Transverse colon (tissue), 4 donors: ENCODE measurements at regions not wholly inside any gene's neighbourhood (a gene's known extent, or its start where the extent isn't known, plus 50 kb on each side); places are given as distances from the start of the nearest gene placed in this dataset.

ENCODE experiments used
- DNase-seq: peaks from one replicate; pipeline ENCODE4 v3.0.0-alpha.2; 2019
- H3K27ac ChIP-seq, 4 donors: fragments of 200-600 bp; sonication (generic); 2 replicates each; pipeline ENCODE4 v1.5.1; 2016 to 2018; ENCODE audit warnings: inconsistent platforms in 4 of 4
- H3K27me3 ChIP-seq: fragments of 200-600 bp; sonication (generic); 2 replicates; pipeline ENCODE4 v1.5.1; 2017; ENCODE audit warnings: inconsistent platforms
- H3K36me3 ChIP-seq, 4 donors: fragments of 200-600 bp; sonication (generic); 2 replicates each; pipeline ENCODE4 v1.5.1; 2017 to 2019; ENCODE audit warnings: inconsistent platforms in 4 of 4
- H3K4me1 ChIP-seq, 4 donors: fragments of 200-600 bp; sonication (generic); 2 replicates each; pipeline ENCODE4 v1.5.1; 2017 to 2020; ENCODE audit warnings: inconsistent platforms in 4 of 4
- H3K4me3 ChIP-seq, 4 donors: fragments of 200-600 bp; sonication (generic); 1 replicate in 1 of 4; 2 replicates in 3 of 4; pipeline versions ENCODE4 v1.5.1 to v1.6.1; 2017 to 2019; ENCODE audit warnings: inconsistent platforms in 4 of 4
- H3K9me3 ChIP-seq, 2 donors: fragments of 200-600 bp; sonication (generic); 2 replicates each; pipeline ENCODE4 v1.5.1; 2017 to 2019; ENCODE audit warnings: inconsistent platforms in 2 of 2
- EP300 ChIP-seq: sonication (generic); formaldehyde crosslinking; IDR thresholded peaks from one replicate; pipeline ENCODE4 v1.6.1; 2017; ENCODE audit warnings: antibody characterized with exemption, low read depth
- POLR2A ChIP-seq: fragments of 450-650 bp; IDR thresholded peaks from one replicate; pipeline ENCODE4 v1.6.1; 2016; ENCODE audit warnings: antibody characterized with exemption, mild to moderate bottlenecking, moderate library complexity
- POLR2AphosphoS5 ChIP-seq, 3 donors: sonication (generic); formaldehyde crosslinking; IDR thresholded peaks; one replicate each; pipeline ENCODE4 v1.6.1; 2016; ENCODE audit warnings: antibody characterized with exemption in 3 of 3
- whole genome bisulfite sequencing, 2 donors: methylation state at CpG; one replicate each; pipeline ENCODE4 v1.1.5; 2018; ENCODE audit warnings: low coverage in 1 of 2; 5-methylcytosine and 5-hydroxymethylcytosine counted together
- in situ Hi-C, 4 donors: fragments of 200-750 bp; cut with MboI; loops; one replicate each; pipeline versions ENCODE4 v1.15.0 to v1.15.1; 2017; ENCODE audit warnings: low sequenced_read_pairs in 3 of 4, low pct_ligation_motif_present in 1 of 4, low pct_unique_long_range_greater_than_20kb in 1 of 4
- intact Hi-C: fragments of 100-400 bp; cut with DNase I; formaldehyde crosslinking; loops from one replicate; pipeline ENCODE4 v1.15.1; 2023; ENCODE audit warnings: low total_unique reads
- TF ChIP-seq, protein P1 (sequence below), 5 experiments: fragments of 200-600 bp in 3 of 5; fragments of 450-650 bp in 2 of 5; sonication (generic) in 3 of 5; IDR thresholded peaks; 1 replicate in 2 of 5; 2 replicates in 3 of 5; pipeline ENCODE4 v1.5.1; 2016 to 2017; ENCODE audit warnings: antibody characterized with exemption in 5 of 5, inconsistent platforms in 3 of 5, mild to moderate bottlenecking in 2 of 5, moderate library complexity in 1 of 5

GRCh38 chr4:111210595-111210994 is 587.7 kb upstream of the PITX2 start:
- Histone ChIP-seq H3K9me3 (no peaks in the 10 kb centered on the region), H3K27me3 (no peaks in the 10 kb centered on the region), H3K4me3 (no peak overlapping the region), H3K4me1 (no peaks in the 10 kb centered on the region), H3K36me3 (no peaks in the 10 kb centered on the region), H3K27ac (no peak overlapping the region)
- 60 to 68% methylated on average over 2 to 7 of the region's 7 CpGs for WGBS, 2 donors
- intact Hi-C loops (loop anchor here (10.0 kb wide), 1 partner anchor 254 kb away; no protein-coding TSS in a partner anchor), in situ Hi-C loops (no loop called here)
- no peak for TF ChIP-seq EP300
- TF ChIP-seq, protein P1, sequence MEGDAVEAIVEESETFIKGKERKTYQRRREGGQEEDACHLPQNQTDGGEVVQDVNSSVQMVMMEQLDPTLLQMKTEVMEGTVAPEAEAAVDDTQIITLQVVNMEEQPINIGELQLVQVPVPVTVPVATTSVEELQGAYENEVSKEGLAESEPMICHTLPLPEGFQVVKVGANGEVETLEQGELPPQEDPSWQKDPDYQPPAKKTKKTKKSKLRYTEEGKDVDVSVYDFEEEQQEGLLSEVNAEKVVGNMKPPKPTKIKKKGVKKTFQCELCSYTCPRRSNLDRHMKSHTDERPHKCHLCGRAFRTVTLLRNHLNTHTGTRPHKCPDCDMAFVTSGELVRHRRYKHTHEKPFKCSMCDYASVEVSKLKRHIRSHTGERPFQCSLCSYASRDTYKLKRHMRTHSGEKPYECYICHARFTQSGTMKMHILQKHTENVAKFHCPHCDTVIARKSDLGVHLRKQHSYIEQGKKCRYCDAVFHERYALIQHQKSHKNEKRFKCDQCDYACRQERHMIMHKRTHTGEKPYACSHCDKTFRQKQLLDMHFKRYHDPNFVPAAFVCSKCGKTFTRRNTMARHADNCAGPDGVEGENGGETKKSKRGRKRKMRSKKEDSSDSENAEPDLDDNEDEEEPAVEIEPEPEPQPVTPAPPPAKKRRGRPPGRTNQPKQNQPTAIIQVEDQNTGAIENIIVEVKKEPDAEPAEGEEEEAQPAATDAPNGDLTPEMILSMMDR (IDR thresholded peaks at IDR 0.05): no peak
- no peak for TF ChIP-seq POLR2A
- TF ChIP-seq POLR2AphosphoS5 (IDR thresholded peaks at IDR 0.05): no peak
- DNase-seq: no peak

- Histone ChIP-seq H3K36me3 (no peaks in the 10 kb centered on the region), H3K9me3 (no peaks in the 10 kb centered on the region), H3K27me3 (no peaks in the 10 kb centered on the region), H3K4me1 (no peaks in the 10 kb centered on the region), H3K4me3 (no peak overlapping the region), H3K27ac (no peak overlapping the region)
- no peak for TF ChIP-seq EP300
- TF ChIP-seq, protein P1 (IDR thresholded peaks at IDR 0.05): no peak
- no peak for TF ChIP-seq POLR2AphosphoS5 (IDR thresholded peaks at IDR 0.05)
- TF ChIP-seq POLR2A: no peak
- intact Hi-C loops (loop anchor here (10.0 kb wide), 1 partner anchor 251 kb away; no protein-coding TSS in a partner anchor), in situ Hi-C loops (no loop called here)
- WGBS, 2 donors: 36 to 39% methylated on average over 4 of the region's 4 CpGs
- no peak for DNase-seq
Measured at GRCh38 chr4:111213531-111213930, 590.7 kb upstream of the PITX2 start.

- intact Hi-C loops: loop anchor here (10.0 kb wide), 1 partner anchor 250 kb away; no protein-coding TSS in a partner anchor
- in situ Hi-C loops: no loop called here
- Histone ChIP-seq H3K4me1 (no peaks in the 10 kb centered on the region), H3K27ac (no peak overlapping the region), H3K9me3 (no peaks in the 10 kb centered on the region), H3K36me3 (no peaks in the 10 kb centered on the region), H3K27me3 (no peaks in the 10 kb centered on the region), H3K4me3 (no peak overlapping the region)
- no peak for TF ChIP-seq POLR2AphosphoS5 (IDR thresholded peaks at IDR 0.05)
- TF ChIP-seq POLR2A: no peak
- TF ChIP-seq, protein P1 (IDR thresholded peaks at IDR 0.05): no peak
- no peak for TF ChIP-seq EP300
- 65 to 82% methylated on average over 1 of the region's 1 CpG for WGBS, 2 donors
- DNase-seq: no peak
Measured at GRCh38 chr4:111214371-111214770, 591.5 kb upstream of the PITX2 start.

DNA sequence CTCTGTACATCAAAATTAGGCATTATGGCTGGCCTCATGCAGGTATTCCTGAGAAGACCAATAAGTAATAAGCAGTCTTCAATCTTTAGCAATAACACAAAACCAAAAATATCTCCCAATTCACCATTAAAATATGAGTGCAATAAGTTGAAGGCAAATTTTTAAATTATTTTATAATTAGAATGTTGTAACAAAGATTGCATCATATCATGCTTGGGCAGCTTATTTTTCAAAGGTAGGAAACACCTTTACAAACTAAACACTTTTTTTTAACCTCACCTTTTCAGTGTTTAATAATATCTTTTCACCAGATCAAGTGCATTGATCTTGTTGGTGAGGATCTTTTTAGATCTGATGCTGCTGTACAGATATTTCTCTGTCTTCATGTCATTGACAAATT is 592.9 kb upstream of the PITX2 start:
- H3K4me1 ChIP-seq: no peaks in the 10 kb centered on the region
- no peak overlapping the region for H3K4me3 ChIP-seq
- DNase-seq: no peak
- no peak overlapping the region for H3K27ac ChIP-seq
- H3K9me3 ChIP-seq: no peaks in the 10 kb centered on the region
- H3K36me3 ChIP-seq: no peaks in the 10 kb centered on the region
- TF ChIP-seq POLR2A (no peak), EP300 (no peak), POLR2AphosphoS5 (IDR thresholded peaks at IDR 0.05) (no peak)
- TF ChIP-seq, protein P1 (IDR thresholded peaks at IDR 0.05): no peak
- no peaks in the 10 kb centered on the region for H3K27me3 ChIP-seq
- intact Hi-C loops: loop anchor here (10.0 kb wide), 1 partner anchor 249 kb away; no protein-coding TSS in a partner anchor
- in situ Hi-C loops: no loop called here
